ENCODE measurements at regions not wholly inside any gene's neighbourhood (a gene's known extent, or its start where the extent isn't known, plus 50 kb on each side); places are given as distances from the start of the nearest gene placed in this dataset.

- Histone ChIP-seq H3K27ac (no peak overlapping the region), H3K27me3 (no peaks in the 10 kb centered on the region), H3K36me3 (no peaks in the 10 kb centered on the region), H3K9me3 (no peaks in the 10 kb centered on the region), H3K4me3 (no peak overlapping the region), H3K4me1 (no peaks in the 10 kb centered on the region)
- no peak for DNase-seq
- intact Hi-C loops (cut with DNase I): no loop called here
- TF ChIP-seq POLR2AphosphoS5 (IDR thresholded peaks at IDR 0.05) (no peak), EP300 (IDR thresholded peaks at IDR 0.05) (no peak), POLR2A (IDR thresholded peaks at IDR 0.05) (no peak)
- TF ChIP-seq, protein P1, sequence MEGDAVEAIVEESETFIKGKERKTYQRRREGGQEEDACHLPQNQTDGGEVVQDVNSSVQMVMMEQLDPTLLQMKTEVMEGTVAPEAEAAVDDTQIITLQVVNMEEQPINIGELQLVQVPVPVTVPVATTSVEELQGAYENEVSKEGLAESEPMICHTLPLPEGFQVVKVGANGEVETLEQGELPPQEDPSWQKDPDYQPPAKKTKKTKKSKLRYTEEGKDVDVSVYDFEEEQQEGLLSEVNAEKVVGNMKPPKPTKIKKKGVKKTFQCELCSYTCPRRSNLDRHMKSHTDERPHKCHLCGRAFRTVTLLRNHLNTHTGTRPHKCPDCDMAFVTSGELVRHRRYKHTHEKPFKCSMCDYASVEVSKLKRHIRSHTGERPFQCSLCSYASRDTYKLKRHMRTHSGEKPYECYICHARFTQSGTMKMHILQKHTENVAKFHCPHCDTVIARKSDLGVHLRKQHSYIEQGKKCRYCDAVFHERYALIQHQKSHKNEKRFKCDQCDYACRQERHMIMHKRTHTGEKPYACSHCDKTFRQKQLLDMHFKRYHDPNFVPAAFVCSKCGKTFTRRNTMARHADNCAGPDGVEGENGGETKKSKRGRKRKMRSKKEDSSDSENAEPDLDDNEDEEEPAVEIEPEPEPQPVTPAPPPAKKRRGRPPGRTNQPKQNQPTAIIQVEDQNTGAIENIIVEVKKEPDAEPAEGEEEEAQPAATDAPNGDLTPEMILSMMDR (IDR thresholded peaks at IDR 0.05): no peak
Observed at GRCh38 chr10:111446966-111447365, 370.1 kb downstream of the ADRA2A start.

DNA sequence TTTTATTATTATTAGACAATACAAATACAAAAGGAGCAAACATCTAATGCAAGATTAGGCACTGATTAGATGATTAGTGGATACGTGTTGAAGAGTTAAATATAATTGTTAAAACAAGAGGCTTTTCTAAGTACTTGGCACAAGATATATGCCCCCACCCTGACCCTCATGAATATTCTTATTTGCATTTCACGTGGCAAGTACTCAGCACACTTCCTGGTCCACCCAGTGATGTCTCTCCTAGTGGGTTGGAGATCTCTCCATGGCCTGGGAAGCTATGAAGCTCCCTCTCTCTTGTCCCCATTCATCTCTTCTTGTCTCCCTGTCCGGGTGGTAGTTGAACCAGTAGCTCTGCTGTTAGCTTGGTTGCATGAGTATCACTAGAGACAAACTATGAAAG, 375.3 kb downstream of the ADRA2A start:
- Histone ChIP-seq H3K9me3 (no peaks in the 10 kb centered on the region), H3K36me3 (no peaks in the 10 kb centered on the region), H3K4me3 (no peak overlapping the region), H3K27me3 (no peaks in the 10 kb centered on the region), H3K27ac (no peak overlapping the region), H3K4me1 (no peaks in the 10 kb centered on the region)
- intact Hi-C loops (cut with DNase I): no loop called here
- DNase-seq: no peak
- WGBS, 2 donors: 53 to 65% methylated on average over 3 of the region's 3 CpGs
- TF ChIP-seq, protein P1 (IDR thresholded peaks at IDR 0.05): no peak
- TF ChIP-seq EP300 (IDR thresholded peaks at IDR 0.05) (no peak), POLR2AphosphoS5 (IDR thresholded peaks at IDR 0.05) (no peak), POLR2A (IDR thresholded peaks at IDR 0.05) (no peak)

DNA sequence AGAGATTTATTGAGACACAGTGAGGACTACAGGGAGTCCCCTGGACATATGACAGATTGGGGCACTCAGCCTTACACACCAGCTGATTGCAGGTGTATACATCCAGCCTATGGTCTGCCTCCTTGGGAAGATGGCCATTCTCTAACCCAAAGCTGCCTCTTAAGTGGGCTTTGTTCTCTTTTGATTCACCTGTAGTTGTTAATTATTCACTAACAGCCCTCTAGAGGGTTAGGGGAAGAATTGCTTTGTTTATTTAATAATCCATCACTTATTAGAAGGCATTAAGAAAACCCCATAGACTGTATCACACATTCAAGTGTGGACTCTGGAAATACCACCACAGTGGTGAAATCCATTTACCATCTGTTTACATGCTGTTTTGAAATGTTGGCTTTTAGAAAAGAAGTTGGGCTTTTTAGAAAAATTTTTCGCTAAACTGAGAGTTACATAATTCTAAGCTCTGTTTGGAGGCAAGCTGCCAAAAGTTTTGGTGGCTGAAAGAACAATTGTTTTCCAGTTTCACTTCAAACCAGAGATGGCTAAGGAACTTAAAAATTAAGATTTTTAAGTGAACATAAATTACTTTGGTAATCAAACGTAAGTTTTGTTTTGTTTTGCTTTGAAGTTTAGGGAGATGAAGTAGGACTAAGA, 379.1 kb downstream of the ADRA2A start:
- intact Hi-C loops (cut with DNase I): no loop called here
- no peak overlapping the region for H3K4me3 ChIP-seq
- 56 to 71% methylated on average over 2 of the region's 2 CpGs for whole genome bisulfite sequencing, 2 donors
- no peaks in the 10 kb centered on the region for H3K27me3 ChIP-seq
- no peak for DNase-seq
- no peaks in the 10 kb centered on the region for H3K9me3 ChIP-seq
- TF ChIP-seq POLR2A (IDR thresholded peaks at IDR 0.05) (no peak), POLR2AphosphoS5 (IDR thresholded peaks at IDR 0.05) (no peak), EP300 (IDR thresholded peaks at IDR 0.05) (no peak)
- TF ChIP-seq, protein P1 (IDR thresholded peaks at IDR 0.05): no peak
- no peak overlapping the region for H3K27ac ChIP-seq
- H3K36me3 ChIP-seq: no peaks in the 10 kb centered on the region
- H3K4me1 ChIP-seq: no peaks in the 10 kb centered on the region

DNA sequence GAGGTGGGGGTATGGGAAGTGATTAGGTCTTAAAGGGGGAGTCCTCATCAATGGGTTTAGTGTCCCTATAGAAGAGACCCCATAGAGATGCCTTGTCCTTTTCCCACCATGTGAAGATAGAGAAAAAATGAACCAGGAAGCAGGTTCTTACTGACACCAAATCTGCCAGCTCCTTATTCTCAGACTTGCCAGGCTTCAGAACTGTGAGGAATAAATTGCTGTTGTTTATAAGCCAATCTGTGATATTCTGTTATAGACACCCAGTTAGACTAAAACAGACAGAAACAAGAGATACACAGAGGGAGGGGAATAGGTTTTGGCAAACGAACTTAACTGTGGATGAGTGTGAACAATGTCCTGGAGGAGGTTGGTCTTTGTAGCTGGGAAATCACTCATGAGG, 381.4 kb downstream of the ADRA2A start:
- WGBS, 2 donors: 29 to 60% methylated on average over 1 of the region's 1 CpG
- intact Hi-C loops (cut with DNase I): no loop called here
- Histone ChIP-seq H3K9me3 (no peaks in the 10 kb centered on the region), H3K4me3 (no peak overlapping the region), H3K4me1 (no peaks in the 10 kb centered on the region), H3K27ac (no peak overlapping the region), H3K36me3 (no peaks in the 10 kb centered on the region), H3K27me3 (no peaks in the 10 kb centered on the region)
- TF ChIP-seq EP300 (IDR thresholded peaks at IDR 0.05): no peak
- TF ChIP-seq, protein P1 (IDR thresholded peaks at IDR 0.05): no peak
- TF ChIP-seq POLR2AphosphoS5 (IDR thresholded peaks at IDR 0.05): no peak
- no peak for TF ChIP-seq POLR2A (IDR thresholded peaks at IDR 0.05)
- no peak for DNase-seq

DNA sequence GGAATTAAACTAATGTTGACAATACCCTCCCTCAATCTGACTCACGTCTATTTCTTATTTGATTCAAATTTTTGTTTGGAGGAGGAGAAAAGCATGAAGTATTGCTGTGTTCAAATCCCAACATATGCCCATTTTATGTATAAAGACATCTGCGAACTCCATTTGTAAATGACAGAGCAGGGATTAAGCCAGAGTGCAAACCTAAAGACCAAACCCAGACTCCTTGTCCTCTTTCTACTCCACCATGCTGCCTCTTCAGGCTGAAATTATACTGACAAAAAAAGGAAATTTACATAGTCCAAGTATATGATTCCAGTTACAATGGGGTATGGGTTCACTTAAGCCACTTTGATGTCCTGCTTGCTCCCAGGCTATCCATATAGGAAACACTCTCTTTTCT, 383.1 kb downstream of the ADRA2A start:
- no peaks in the 10 kb centered on the region for H3K27me3 ChIP-seq
- intact Hi-C loops (cut with DNase I): no loop called here
- H3K36me3 ChIP-seq: no peaks in the 10 kb centered on the region
- H3K4me3 ChIP-seq: no peak overlapping the region
- no peaks in the 10 kb centered on the region for H3K4me1 ChIP-seq
- TF ChIP-seq EP300 (IDR thresholded peaks at IDR 0.05) (no peak), POLR2A (IDR thresholded peaks at IDR 0.05) (no peak), POLR2AphosphoS5 (IDR thresholded peaks at IDR 0.05) (no peak)
- TF ChIP-seq, protein P1 (IDR thresholded peaks at IDR 0.05): no peak
- no peak overlapping the region for H3K27ac ChIP-seq
- WGBS, 2 donors: 74 to 84% methylated on average over 2 of the region's 2 CpGs
- no peaks in the 10 kb centered on the region for H3K9me3 ChIP-seq
- no peak for DNase-seq

All from sigmoid colon (tissue), 6 donors.